ENCODE measurements at regions not wholly inside any gene's neighbourhood (a gene's known extent, or its start where the extent isn't known, plus 50 kb on each side); places are given as distances from the start of the nearest gene placed in this dataset.
"Not testable (repeated sequence)": the region's sequence is repeated elsewhere in the genome, so short reads cannot be mapped to it uniquely, and the experiment has no call there.

GRCh38 chr14:89533136-89533535, 116.1 kb upstream of the FOXN3 start:
- no peak for DNase-seq (ENCODE audit: low read depth, low spot score)

- DNase-seq (ENCODE audit: low read depth, low spot score): no peak
Measured at GRCh38 chr14:89531661-89532335, 114.8 kb upstream of the FOXN3 start.

DNA sequence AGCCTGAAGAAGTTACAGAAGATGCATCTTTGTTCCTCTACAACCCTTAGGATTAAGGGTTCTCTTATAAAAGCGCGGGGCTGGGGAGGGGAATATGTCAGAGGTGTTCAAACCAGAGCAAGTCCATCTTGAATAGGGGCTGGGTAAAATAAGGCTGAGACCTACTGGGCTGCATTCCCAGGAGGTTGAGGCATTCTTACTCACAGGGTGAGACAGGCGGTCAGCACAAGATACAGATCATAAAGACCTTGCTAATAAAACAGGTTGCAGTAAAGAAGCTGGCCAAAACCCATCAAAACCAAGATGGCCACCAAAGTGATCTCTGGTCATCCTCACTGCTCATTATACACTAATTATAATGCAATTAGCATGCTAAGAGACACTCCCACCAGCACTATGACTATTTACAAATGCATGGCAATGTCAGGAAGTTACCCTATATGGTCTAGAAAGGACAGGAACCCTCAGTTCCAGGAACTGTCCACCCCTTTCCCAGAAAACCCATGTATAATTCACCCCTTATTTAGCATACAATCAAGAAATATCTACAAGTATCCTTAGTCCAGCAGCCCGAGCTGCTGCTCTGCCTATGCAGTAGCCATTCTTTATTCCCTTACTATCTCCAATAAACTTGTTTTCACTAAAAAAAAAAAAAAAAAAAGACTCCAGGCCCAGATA, 108.1 kb upstream of the FOXN3 start:
- no peak for DNase-seq (ENCODE audit: low read depth, low spot score)

GRCh38 chr14:89524412-89524811, 107.4 kb upstream of the FOXN3 start:
- DNase-seq (ENCODE audit: low read depth, low spot score): no peak

DNA sequence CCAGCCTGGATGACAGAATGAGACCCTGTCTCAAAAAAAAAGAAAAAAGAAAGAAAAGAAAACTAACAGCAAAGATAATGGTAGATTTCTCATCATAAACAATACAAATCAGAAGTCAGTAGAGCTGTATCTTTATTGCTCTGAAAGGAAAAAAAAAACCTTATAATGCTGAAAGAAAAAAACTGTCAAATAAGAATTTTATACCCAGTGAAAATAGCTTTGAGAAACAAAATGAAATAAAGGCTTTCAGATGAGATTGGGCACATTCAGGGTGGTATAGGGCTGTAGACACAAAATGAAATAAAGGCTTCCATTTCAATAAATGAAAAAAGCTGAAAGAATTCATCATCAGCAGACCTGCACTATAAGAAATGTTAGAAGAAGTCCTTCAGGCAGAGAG, 105.0 kb upstream of the FOXN3 start:
- no peak for DNase-seq (ENCODE audit: low read depth, low spot score)

DNA sequence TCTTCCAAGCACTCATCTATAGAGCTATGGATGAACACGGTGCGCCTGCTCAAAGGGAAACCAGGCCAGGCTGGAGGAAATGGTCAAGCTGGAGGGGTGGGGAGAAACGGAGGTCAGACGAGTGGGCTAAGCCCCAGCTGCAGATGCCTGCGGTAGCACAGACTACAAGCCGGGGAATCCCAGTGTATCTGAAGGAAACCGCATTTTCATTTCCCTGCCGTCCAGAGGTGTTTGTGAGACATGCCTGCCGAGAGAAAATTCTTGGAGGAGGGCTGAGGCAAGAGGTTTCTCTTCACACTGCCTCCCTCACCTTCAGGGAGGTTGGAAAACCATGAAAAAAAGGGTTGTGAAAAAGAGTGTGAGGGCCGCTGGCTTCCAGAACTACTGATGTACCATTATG, 102.0 kb upstream of the FOXN3 start:
- DNase-seq (ENCODE audit: low read depth, low spot score): no peak

DNA sequence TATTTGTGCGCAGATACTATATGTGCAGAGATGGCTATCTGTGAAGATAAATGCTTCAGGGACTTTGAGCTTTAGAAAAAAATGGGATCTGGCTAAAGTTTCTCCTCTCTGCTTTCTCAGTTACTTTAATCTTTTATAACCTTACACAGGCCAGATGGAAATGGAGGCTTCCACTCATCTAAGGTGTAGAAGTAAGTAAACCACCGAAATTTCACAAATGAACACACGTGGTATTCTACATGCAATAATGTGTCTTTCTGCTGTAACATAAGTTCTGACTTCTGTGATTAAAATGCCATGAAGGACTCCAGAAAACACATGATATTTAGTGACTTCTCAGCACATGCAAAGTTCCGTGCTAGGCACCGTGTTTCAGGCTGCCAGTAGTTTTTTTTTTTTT, 99.1 kb upstream of the FOXN3 start:
- DNase-seq (ENCODE audit: low read depth, low spot score): no peak

DNA sequence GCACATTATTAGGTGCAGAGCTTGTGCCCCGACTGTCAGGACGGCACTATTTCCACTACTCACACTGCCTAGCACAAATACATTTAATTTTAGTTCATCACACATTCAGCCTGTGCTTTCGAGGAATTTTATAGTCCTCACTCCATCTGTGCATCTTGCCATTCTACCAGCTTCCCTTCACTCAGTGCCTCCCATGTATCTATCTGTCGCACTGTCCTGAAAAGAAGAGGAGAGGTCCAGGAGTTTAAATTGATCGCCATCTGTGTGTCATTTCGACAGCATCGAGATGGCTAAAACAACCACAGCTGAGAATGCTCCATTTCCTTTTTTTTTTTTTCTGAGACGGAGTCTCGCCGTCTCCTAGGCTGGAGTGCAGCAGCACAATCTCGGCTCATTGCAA, 97.6 kb upstream of the FOXN3 start:
- no peak for DNase-seq (ENCODE audit: low read depth, low spot score)

- no peak for DNase-seq (ENCODE audit: low read depth, low spot score)
Measured at GRCh38 chr14:89509891-89510290, 92.9 kb upstream of the FOXN3 start.

- DNase-seq (ENCODE audit: low read depth, low spot score): no peak
Measured at GRCh38 chr14:89508863-89509262, 91.8 kb upstream of the FOXN3 start.

DNA sequence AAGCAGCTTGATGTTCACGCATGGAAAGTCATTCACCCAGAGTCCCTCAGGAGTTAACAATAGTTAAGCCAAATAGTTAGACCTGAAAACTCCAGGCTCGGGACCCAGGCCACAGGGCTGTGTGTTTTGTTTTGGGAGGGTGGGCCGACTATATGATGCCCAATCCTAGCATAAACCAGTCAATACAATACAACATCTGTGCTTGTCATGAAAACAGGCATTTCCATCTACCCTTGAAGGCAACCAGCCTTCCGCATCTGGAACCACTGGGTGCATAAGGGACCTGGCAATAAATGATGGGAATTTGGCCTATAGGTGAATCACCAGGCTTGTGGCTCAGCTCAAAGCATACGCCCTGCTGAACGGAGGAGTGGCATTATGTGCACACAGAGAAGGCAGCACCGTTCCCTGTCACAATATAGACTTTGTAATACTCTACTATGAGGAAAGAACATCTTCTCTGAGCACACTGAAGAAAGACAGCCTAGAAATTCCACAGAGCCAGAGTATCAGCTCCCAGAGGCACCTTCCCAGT, 91.0 kb upstream of the FOXN3 start:
- DNase-seq (ENCODE audit: low read depth, low spot score): no peak

DNA sequence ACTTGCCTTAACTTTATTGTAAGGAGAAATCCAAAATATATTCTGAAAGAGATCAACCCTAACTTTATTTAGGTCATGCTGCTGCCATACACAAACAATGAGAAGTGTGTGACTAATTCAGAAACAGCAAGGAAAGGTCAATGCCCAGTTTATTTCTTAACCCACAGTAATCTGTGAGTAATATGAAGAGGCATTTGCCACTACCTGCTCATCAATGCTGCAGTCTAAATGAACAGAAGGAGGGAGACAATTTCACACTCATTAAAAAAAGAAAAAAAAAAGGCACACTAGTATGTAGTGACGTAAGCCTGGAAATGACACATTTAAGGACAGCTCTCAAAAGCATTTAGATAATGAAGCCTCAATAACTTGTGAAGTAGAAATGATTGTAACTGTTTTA, 90.5 kb upstream of the FOXN3 start:
- DNase-seq (ENCODE audit: low read depth, low spot score): no peak

- DNase-seq (ENCODE audit: low read depth, low spot score): not testable (repeated sequence)
Measured at GRCh38 chr14:89506891-89507452, 89.9 kb upstream of the FOXN3 start.

DNA sequence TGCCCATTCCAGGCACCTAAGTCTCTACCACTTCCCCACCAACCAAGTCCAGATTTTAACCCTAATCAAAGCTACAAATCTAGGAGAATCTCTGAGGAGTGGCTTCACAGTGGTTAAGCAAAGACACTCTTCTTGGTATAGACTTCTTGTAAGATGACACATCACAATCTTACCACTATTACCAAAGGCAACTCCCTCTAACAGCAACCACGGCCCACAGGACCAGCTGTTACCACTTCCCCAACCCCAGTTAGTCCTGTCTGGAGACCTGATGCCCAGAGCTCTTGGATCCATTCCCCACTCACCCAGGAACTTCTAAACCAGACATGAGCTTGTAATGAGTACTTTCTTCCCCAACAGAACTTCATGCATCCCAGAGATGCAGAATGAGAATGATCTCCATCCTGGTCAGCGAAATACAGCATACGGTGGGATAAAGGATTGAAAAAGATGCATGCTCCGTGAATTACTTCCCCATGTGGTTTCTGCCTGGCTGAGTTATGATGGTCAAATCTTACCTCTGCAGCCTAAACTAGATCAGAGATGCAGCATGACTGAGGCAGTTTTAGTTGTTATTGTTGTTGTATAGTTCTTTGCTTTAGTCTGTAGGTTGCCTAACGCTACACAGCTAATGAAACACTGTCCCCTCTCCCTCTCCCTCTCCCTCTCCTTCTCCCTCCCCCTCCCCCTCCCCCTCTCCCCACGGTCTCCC, 87.7 kb upstream of the FOXN3 start:
- no peak for DNase-seq (ENCODE audit: low read depth, low spot score)

GRCh38 chr14:89504091-89504490, 87.1 kb upstream of the FOXN3 start:
- no peak for DNase-seq (ENCODE audit: low read depth, low spot score)

DNA sequence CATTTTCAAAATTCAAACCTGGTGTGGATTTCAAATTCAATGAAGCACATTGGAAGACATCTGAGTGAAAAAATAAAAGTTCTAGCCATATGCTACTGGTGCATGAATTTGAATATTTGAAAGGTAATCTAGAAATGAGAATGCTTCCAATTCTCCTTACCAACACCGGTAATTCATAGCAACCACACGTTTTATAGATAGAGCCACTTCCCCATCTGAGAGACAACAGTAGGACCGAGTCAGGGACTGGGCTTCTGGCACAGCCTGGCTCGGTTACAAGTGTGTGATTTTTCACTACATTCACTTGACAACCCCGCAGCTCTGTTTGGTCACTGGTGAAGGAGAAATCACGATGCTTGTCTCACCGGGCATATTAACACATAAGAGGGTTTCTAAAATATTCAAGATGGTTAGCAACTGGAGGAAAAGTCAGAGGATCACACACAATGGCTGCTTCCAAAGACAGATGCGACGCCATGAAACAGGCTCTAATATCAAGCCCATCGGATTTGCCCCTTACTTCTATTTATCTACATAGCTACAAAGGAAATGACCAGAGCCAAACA, 86.5 kb upstream of the FOXN3 start:
- no peak for DNase-seq (ENCODE audit: low read depth, low spot score)

- DNase-seq (ENCODE audit: low read depth, low spot score): no peak
Measured at GRCh38 chr14:89502966-89503365, 85.9 kb upstream of the FOXN3 start.

GRCh38 chr14:89501381-89501780, 84.3 kb upstream of the FOXN3 start:
- no peak for DNase-seq (ENCODE audit: low read depth, low spot score)

- no peak for DNase-seq (ENCODE audit: low read depth, low spot score)
Measured at GRCh38 chr14:89500303-89500702, 83.3 kb upstream of the FOXN3 start.

GRCh38 chr14:89498878-89499277, 81.8 kb upstream of the FOXN3 start:
- DNase-seq (ENCODE audit: low read depth, low spot score): no peak

- no peak for DNase-seq (ENCODE audit: low read depth, low spot score)
Measured at GRCh38 chr14:89495718-89496117, 78.7 kb upstream of the FOXN3 start.

Measured in activated CD4-positive, CD25-positive, alpha-beta regulatory T cell treated with anti-CD3 and anti-CD28 coated beads, Interleukin-2, amount 50 U/mL, for 16 hours (primary cell).